Natural killer cell (primary cell): ENCODE measurements at regions not wholly inside any gene's neighbourhood (a gene's known extent, or its start where the extent isn't known, plus 50 kb on each side); places are given as distances from the start of the nearest gene placed in this dataset.
"Not testable (repeated sequence)": the region's sequence is repeated elsewhere in the genome, so short reads cannot be mapped to it uniquely, and the experiment has no call there.

ENCODE experiments used
- ATAC-seq, 3 donors: fragments of 150-1000 bp in 2 of 3; fragments of 200-7000 bp in 1 of 3; cut with Tn5 transposase; 1 replicate in 1 of 3; 2 replicates in 2 of 3; pipeline ENCODE4 v1.10.0; 2021; ENCODE audit warnings: mild to moderate bottlenecking in 2 of 3, moderate library complexity in 2 of 3
- DNase-seq, 2 donors: peaks; one replicate each; pipeline versions ENCODE4 v3.0.0 to v3.0.0-alpha.2; 2013 to 2021; ENCODE audit warnings: mixed read lengths in 1 of 2
- H3K27ac ChIP-seq: one replicate; pipeline ENCODE4 v1.5.1; 2013; ENCODE audit warnings: mild to moderate bottlenecking, low read length
- H3K27me3 ChIP-seq: one replicate; pipeline ENCODE4 v1.6.1; 2013; ENCODE audit warnings: low read length; ENCODE audit not compliant: control insufficient read depth, insufficient read depth
- H3K36me3 ChIP-seq: one replicate; pipeline ENCODE4 v1.6.1; 2013; ENCODE audit warnings: low read length; ENCODE audit not compliant: control insufficient read depth, insufficient read depth
- H3K4me1 ChIP-seq: one replicate; pipeline ENCODE4 v1.6.1; 2013; ENCODE audit warnings: low read length; ENCODE audit not compliant: control insufficient read depth, insufficient read depth
- H3K4me3 ChIP-seq: one replicate; pipeline ENCODE4 v1.5.1; 2013; ENCODE audit warnings: low read length
- H3K9me3 ChIP-seq: one replicate; pipeline ENCODE4 v1.6.1; 2013; ENCODE audit warnings: low read length; ENCODE audit not compliant: control insufficient read depth, insufficient read depth
- H3K27ac Mint-ChIP-seq, 2 donors: one replicate each; pipeline ENCODE4 v1.8.0; 2022; ENCODE audit warnings: mild to moderate bottlenecking in 2 of 2, mixed read lengths in 2 of 2, moderate library complexity in 1 of 2
- H3K27me3 Mint-ChIP-seq, 2 donors: one replicate each; pipeline ENCODE4 v1.8.0; 2022; ENCODE audit warnings: low read depth in 2 of 2, mixed read lengths in 2 of 2
- H3K36me3 Mint-ChIP-seq: one replicate; pipeline ENCODE4 v1.8.0; 2022; ENCODE audit warnings: mixed read lengths
- H3K4me1 Mint-ChIP-seq, 2 donors: one replicate each; pipeline ENCODE4 v1.8.0; 2022; ENCODE audit warnings: mixed read lengths in 2 of 2
- H3K4me3 Mint-ChIP-seq: one replicate; pipeline ENCODE4 v1.8.0; 2022; ENCODE audit warnings: mild to moderate bottlenecking, moderate library complexity, mixed read lengths
- H3K9me3 Mint-ChIP-seq, 2 donors: one replicate each; pipeline ENCODE4 v1.8.0; 2022; ENCODE audit warnings: mixed read lengths in 2 of 2
- WGBS: methylation state at CpG from one replicate; pipeline ENCODE4 v1.1.7; 2013; ENCODE audit warnings: missing lambda C conversion rate; ENCODE audit not compliant: insufficient coverage; 5-methylcytosine and 5-hydroxymethylcytosine counted together
- intact Hi-C: fragments of 100-400 bp; cut with micrococcal nuclease; formaldehyde crosslinking; loops from one replicate; pipeline ENCODE4 v1.14.2; 2022
- TF ChIP-seq, protein P1 (sequence below): fragments of 200-600 bp; IDR thresholded peaks from one replicate; pipeline ENCODE4 v1.8.0; 2022; ENCODE audit warnings: antibody characterized with exemption

DNA sequence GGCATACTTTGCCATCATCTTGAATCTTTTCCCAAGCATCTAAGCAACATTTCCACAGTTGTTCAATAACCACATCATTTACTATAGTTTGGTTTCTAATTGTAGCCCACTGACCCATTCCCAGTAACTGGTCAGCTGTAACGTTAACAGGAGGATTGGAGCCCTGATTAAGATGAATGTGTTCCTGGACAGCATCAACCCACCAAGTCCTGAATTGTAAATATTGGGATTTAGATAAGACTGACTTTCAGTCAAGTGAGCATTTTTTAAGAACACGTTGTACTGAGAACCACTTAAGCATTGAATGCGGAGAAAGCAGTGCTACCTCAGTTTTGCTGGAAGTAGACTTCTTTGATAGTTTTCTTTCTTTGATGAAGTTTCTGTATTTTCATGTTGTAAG is 53.3 kb upstream of the ARL4D start:
- ATAC-seq, H3K27ac ChIP-seq, H3K27me3 ChIP-seq, DNase-seq, H3K4me1 ChIP-seq, intact Hi-C loops, H3K9me3 Mint-ChIP-seq, H3K4me3 ChIP-seq, H3K36me3 ChIP-seq, H3K27me3 Mint-ChIP-seq, H3K36me3 Mint-ChIP-seq, H3K4me3 Mint-ChIP-seq, H3K27ac Mint-ChIP-seq, H3K4me1 Mint-ChIP-seq: not testable (repeated sequence)
- H3K9me3 ChIP-seq = peaks cover 35% of the 10 kb centered on the region
- 67% methylated on average over 1 of the region's 3 CpGs for WGBS

DNA sequence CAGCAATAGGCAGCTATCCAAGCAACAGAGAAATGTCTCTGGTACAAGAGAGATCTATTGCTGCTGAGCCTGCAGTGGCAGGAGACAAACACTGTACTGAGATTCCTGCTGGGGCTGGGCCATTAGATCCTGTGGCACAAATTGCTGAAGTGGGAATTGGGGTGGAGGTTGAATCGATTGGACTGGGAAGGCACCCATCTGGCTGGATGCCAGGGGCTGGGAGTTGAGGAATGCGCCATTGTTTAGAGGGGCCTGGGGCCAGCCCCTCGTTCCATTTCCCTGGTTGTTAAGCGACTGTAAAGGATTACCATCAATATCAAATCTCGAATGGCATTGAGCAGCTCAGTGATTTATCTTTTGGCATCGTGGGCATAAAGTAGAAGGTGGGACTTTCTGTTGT is 54.1 kb upstream of the ARL4D start:
- Histone ChIP-seq H3K36me3 (no peaks in the 10 kb centered on the region), H3K27me3 (no peaks in the 10 kb centered on the region), H3K27ac (no peak overlapping the region), H3K4me1 (no peaks in the 10 kb centered on the region), H3K9me3 (peaks cover 29% of the 10 kb centered on the region), H3K4me3 (no peak overlapping the region)
- no peak overlapping the region for H3K27ac Mint-ChIP-seq
- TF ChIP-seq, protein P1, sequence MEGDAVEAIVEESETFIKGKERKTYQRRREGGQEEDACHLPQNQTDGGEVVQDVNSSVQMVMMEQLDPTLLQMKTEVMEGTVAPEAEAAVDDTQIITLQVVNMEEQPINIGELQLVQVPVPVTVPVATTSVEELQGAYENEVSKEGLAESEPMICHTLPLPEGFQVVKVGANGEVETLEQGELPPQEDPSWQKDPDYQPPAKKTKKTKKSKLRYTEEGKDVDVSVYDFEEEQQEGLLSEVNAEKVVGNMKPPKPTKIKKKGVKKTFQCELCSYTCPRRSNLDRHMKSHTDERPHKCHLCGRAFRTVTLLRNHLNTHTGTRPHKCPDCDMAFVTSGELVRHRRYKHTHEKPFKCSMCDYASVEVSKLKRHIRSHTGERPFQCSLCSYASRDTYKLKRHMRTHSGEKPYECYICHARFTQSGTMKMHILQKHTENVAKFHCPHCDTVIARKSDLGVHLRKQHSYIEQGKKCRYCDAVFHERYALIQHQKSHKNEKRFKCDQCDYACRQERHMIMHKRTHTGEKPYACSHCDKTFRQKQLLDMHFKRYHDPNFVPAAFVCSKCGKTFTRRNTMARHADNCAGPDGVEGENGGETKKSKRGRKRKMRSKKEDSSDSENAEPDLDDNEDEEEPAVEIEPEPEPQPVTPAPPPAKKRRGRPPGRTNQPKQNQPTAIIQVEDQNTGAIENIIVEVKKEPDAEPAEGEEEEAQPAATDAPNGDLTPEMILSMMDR = no peak
- DNase-seq (no peak), ATAC-seq (no peak)
- H3K27me3 Mint-ChIP-seq = peaks cover 7 to 8% of the 10 kb centered on the region in 2 donors
- H3K9me3 Mint-ChIP-seq = peaks cover 0 to 2% of the 10 kb centered on the region in 2 donors
- 94% methylated on average over 6 of the region's 6 CpGs for WGBS
- H3K4me3 Mint-ChIP-seq = no peak overlapping the region
- intact Hi-C loops = no loop called here
- peaks cover 5% of the 10 kb centered on the region for H3K36me3 Mint-ChIP-seq
- no peaks in the 10 kb centered on the region for H3K4me1 Mint-ChIP-seq

DNA sequence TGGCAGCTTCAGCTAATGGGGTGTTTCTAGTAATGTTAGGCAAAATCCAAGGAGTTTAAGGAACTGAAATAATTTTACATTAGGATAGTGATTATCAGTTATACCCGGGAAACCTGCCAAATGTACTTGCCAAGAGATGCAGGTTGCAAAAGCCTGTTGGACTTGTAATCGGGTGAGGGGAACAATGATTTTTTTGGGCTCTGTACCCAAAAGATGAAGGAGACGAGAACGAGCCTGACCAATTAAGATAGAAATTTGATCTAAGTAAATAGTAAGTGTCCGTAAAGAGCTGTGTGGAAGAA is 56.3 kb upstream of the ARL4D start:
- peaks cover 4% of the 10 kb centered on the region for H3K4me1 ChIP-seq
- H3K4me3 Mint-ChIP-seq = no peak overlapping the region
- TF ChIP-seq, protein P1 = no peak
- H3K27ac Mint-ChIP-seq = no peak overlapping the region
- intact Hi-C loops = no loop called here
- peaks cover 11 to 12% of the 10 kb centered on the region in 2 donors for H3K4me1 Mint-ChIP-seq
- H3K9me3 Mint-ChIP-seq = no peaks in the 10 kb centered on the region
- H3K27me3 Mint-ChIP-seq = peaks cover 7 to 8% of the 10 kb centered on the region in 2 donors
- H3K4me3 ChIP-seq = no peak overlapping the region
- no peaks in the 10 kb centered on the region for H3K36me3 ChIP-seq
- WGBS = 91% methylated on average over 5 of the region's 5 CpGs
- H3K27me3 ChIP-seq = no peaks in the 10 kb centered on the region
- H3K36me3 Mint-ChIP-seq = no peaks in the 10 kb centered on the region
- no peak overlapping the region for H3K27ac ChIP-seq
- H3K9me3 ChIP-seq = peaks cover 7% of the 10 kb centered on the region
- ATAC-seq (no peak), DNase-seq (no peak)

DNA sequence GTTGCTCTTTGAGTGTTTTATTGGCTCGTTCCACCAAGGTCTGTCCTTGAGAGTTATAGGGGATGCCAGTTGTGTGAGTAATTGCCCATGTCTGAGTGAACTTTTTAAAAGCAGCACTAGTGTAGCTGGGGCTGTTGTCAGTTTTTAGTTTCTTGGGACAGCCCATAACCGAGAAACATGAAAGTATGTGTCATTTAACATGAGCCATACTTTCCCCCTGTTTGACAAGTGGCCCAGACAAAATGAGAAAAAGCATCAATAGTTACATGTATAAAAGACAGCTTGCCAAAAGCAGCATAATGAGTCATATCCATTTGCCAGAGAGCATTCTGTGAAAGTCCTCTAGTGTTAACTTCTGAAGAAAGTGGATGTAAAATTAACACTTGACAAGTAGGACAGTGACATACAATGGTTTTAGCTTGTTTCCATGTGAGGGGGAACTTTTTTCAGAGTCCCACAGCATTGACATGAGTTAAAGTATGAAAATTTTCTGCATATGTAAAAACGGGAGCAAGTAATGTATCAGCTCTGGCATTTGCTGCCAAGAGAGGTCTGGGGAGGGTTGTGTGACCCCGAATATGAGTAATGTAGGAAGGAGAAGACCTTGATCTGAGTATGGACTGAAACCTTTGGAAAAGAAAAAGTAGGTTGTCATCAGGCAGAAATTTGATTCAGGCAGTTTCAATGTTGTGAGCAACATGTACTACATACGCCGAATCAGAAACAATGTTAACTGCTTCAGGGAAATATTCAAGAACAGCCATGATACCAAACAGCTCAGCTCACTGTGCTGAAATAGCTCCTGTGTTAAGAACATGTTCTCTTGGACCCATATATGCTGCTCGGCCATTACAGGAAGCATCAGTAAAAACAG is 56.8 kb upstream of the ARL4D start:
- TF ChIP-seq, protein P1 = no peak
- Mint-ChIP-seq H3K27me3 (peaks cover 7 to 8% of the 10 kb centered on the region in 2 donors), H3K4me1 (peaks cover 11 to 12% of the 10 kb centered on the region in 2 donors), H3K36me3 (no peaks in the 10 kb centered on the region), H3K9me3 (no peaks in the 10 kb centered on the region), H3K4me3 (no peak overlapping the region), H3K27ac (no peak overlapping the region)
- ATAC-seq (no peak), DNase-seq (no peak)
- Histone ChIP-seq H3K4me3 (no peak overlapping the region), H3K27ac (no peak overlapping the region), H3K36me3 (no peaks in the 10 kb centered on the region), H3K4me1 (peaks cover 4% of the 10 kb centered on the region), H3K27me3 (no peaks in the 10 kb centered on the region), H3K9me3 (peaks cover 1% of the 10 kb centered on the region)
- 75% methylated on average over 7 of the region's 7 CpGs for WGBS
- intact Hi-C loops = no loop called here
